ENCODE measurements at regions not wholly inside any gene's neighbourhood (a gene's known extent, or its start where the extent isn't known, plus 50 kb on each side); places are given as distances from the start of the nearest gene placed in this dataset.

GRCh38 chr4:177907736-177908424 is 465.6 kb upstream of the AGA start:
- Histone ChIP-seq H3K36me3 (ENCODE audit: control insufficient read depth in 1 of 2, insufficient read depth in 2 of 2, low read length in 2 of 2) (no peaks in the 10 kb centered on the region), H3K9me3 (ENCODE audit: control insufficient read depth in 1 of 2, insufficient read depth in 1 of 2, low read depth in 1 of 2, low read length in 2 of 2) (no peaks in the 10 kb centered on the region), H3K27me3 (ENCODE audit: insufficient read depth, low read length) (no peaks in the 10 kb centered on the region), H3K79me2 (ENCODE audit: insufficient read depth, low read length) (no peaks in the 10 kb centered on the region), H4K20me1 (ENCODE audit: insufficient read depth) (no peaks in the 10 kb centered on the region), H3K4me2 (ENCODE audit: low read length) (no peak overlapping the region), H3K9me2 (ENCODE audit: insufficient read depth) (no peaks in the 10 kb centered on the region), H3K4me3 (replicated peaks in 1 of 2; ENCODE audit: low read depth in 1 of 2, low read length in 2 of 2) (no peak overlapping the region), H3K4me1 (ENCODE audit: control insufficient read depth in 1 of 2, insufficient read depth in 2 of 2, low read length in 2 of 2) (no peaks in the 10 kb centered on the region), H3K9ac (ENCODE audit: low read length) (no peak overlapping the region), H2AFZ (ENCODE audit: low read depth, low read length, poor library complexity, severe bottlenecking) (no peak overlapping the region), H3K27ac (ENCODE audit: low read depth, low read length) (no peak overlapping the region)
- no TSS peak for BruUV-seq (replicated peaks)
- POLR2A ChIA-PET: no interaction called here
- CTCF ChIA-PET: no interaction called here
- no peak for TF ChIP-seq CBX3 (IDR thresholded peaks at IDR 0.05; ENCODE audit: low read depth)
- no peak for TF ChIP-seq RAD21 (IDR thresholded peaks at IDR 0.05; ENCODE audit: low read depth)
- TF ChIP-seq SIN3A (IDR thresholded peaks at IDR 0.05; ENCODE audit: low read depth): no peak
- TF ChIP-seq, protein P1, sequence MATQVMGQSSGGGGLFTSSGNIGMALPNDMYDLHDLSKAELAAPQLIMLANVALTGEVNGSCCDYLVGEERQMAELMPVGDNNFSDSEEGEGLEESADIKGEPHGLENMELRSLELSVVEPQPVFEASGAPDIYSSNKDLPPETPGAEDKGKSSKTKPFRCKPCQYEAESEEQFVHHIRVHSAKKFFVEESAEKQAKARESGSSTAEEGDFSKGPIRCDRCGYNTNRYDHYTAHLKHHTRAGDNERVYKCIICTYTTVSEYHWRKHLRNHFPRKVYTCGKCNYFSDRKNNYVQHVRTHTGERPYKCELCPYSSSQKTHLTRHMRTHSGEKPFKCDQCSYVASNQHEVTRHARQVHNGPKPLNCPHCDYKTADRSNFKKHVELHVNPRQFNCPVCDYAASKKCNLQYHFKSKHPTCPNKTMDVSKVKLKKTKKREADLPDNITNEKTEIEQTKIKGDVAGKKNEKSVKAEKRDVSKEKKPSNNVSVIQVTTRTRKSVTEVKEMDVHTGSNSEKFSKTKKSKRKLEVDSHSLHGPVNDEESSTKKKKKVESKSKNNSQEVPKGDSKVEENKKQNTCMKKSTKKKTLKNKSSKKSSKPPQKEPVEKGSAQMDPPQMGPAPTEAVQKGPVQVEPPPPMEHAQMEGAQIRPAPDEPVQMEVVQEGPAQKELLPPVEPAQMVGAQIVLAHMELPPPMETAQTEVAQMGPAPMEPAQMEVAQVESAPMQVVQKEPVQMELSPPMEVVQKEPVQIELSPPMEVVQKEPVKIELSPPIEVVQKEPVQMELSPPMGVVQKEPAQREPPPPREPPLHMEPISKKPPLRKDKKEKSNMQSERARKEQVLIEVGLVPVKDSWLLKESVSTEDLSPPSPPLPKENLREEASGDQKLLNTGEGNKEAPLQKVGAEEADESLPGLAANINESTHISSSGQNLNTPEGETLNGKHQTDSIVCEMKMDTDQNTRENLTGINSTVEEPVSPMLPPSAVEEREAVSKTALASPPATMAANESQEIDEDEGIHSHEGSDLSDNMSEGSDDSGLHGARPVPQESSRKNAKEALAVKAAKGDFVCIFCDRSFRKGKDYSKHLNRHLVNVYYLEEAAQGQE (IDR thresholded peaks at IDR 0.05; ENCODE audit: low read depth): no peak
- TF ChIP-seq TCF7L2 (IDR thresholded peaks at IDR 0.05; ENCODE audit: borderline replicate concordance, extremely low read depth, insufficient read depth, insufficient read length): no peak
- no peak for TF ChIP-seq ZFX (IDR thresholded peaks at IDR 0.05)
- TF ChIP-seq ELF1 (IDR thresholded peaks at IDR 0.05; ENCODE audit: borderline replicate concordance, low read depth): no peak
- TF ChIP-seq SP1 (IDR thresholded peaks at IDR 0.05; ENCODE audit: low read depth): no peak
- TF ChIP-seq SRF (IDR thresholded peaks at IDR 0.05; ENCODE audit: low read depth): no peak
- no peak for TF ChIP-seq POLR2AphosphoS5 (IDR thresholded peaks at IDR 0.05; ENCODE audit: low read depth, low read length)
- TF ChIP-seq ZNF274 (IDR thresholded peaks at IDR 0.05; ENCODE audit: low read depth, low read length): no peak
- TF ChIP-seq FOSL1 (IDR thresholded peaks at IDR 0.05; ENCODE audit: low read depth): no peak
- TF ChIP-seq EZH2phosphoT487 (IDR thresholded peaks at IDR 0.05; ENCODE audit: borderline replicate concordance): no peak
- TF ChIP-seq EZH2 (IDR thresholded peaks at IDR 0.05): no peak
- no peak for TF ChIP-seq CEBPB (IDR thresholded peaks at IDR 0.05; ENCODE audit: low read depth)
- TF ChIP-seq YY1 (IDR thresholded peaks at IDR 0.05; ENCODE audit: extremely low read depth, insufficient replicate concordance, low read depth, low read length): no peak
- DNase-seq (ENCODE audit: low read depth, low spot score) (no peak), ATAC-seq (no peak)
- intact Hi-C loops (cut with micrococcal nuclease): no loop called here
- RAD21 ChIA-PET (ENCODE audit: low non-redundant PET in 1 of 2, low total read pairs in 2 of 2, uncharacterized antibody in 2 of 2, unreplicated experiment in 2 of 2): no interaction called here

All from HCT116 (cell line).